ENCODE measurements at regions not wholly inside any gene's neighbourhood (a gene's known extent, or its start where the extent isn't known, plus 50 kb on each side); places are given as distances from the start of the nearest gene placed in this dataset.
"Not testable (repeated sequence)": the region's sequence is repeated elsewhere in the genome, so short reads cannot be mapped to it uniquely, and the experiment has no call there.

DNA sequence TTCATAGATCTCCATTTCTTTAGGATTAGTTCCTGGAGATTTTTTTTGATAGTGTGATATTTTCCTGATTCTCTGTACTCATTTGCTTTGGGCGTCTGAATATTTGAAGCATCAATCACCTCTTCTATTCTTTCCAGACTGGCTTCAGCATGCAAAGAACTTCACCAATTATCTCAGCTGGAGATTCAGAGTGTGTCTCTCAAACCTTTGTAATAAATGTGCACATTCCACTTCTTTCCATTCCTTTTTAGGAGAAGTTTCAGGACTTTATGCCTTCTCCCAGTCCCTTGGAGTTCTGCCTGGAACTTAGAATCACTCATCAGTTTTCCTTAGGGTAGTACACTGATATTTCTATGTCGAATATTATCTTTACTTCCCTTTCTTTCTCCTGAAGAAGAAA lies 334.8 kb downstream of the TEX13C start:
- Histone ChIP-seq H3K9ac (ENCODE audit: low read depth, low read length) (no peak overlapping the region), H3K4me1 (ENCODE audit: insufficient read depth, low read length) (no peaks in the 10 kb centered on the region), H3K9me3 (ENCODE audit: control insufficient read depth, insufficient read depth, low read length) (peaks cover 2% of the 10 kb centered on the region; the same call in 1 of the 2 replicates)

DNA sequence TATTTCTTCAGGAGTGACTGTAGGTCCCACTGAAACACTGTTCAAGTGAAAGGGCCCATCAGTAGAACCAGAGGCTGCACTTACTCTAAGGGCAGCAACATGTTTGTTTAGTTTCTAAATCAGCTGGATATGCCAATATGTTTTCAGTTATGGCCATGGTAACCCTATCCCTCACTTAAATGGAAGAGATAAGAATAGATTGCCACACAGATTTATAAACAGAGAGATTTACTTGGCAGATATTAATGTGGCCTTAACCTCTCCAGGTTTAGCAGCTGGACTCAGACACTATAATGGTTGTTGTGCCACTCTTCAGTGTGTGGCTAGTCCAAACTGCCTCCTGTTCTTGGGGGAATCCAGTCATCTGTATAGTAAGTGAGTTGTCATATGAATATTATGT lies 354.1 kb downstream of the TEX13C start:
- Histone ChIP-seq H3K9me3 (ENCODE audit: control insufficient read depth, insufficient read depth, low read length) (peaks cover 11% of the 10 kb centered on the region), H3K4me1 (ENCODE audit: insufficient read depth, low read length) (no peaks in the 10 kb centered on the region), H3K36me3 (ENCODE audit: insufficient read depth, low read length) (no peaks in the 10 kb centered on the region), H3K9ac (ENCODE audit: low read depth, low read length) (no peak overlapping the region)

More for the DNA sequence above, 334.8 kb downstream of the TEX13C start:
- no peaks in the 10 kb centered on the region for H3K36me3 ChIP-seq (ENCODE audit: insufficient read depth, low read length)

DNA sequence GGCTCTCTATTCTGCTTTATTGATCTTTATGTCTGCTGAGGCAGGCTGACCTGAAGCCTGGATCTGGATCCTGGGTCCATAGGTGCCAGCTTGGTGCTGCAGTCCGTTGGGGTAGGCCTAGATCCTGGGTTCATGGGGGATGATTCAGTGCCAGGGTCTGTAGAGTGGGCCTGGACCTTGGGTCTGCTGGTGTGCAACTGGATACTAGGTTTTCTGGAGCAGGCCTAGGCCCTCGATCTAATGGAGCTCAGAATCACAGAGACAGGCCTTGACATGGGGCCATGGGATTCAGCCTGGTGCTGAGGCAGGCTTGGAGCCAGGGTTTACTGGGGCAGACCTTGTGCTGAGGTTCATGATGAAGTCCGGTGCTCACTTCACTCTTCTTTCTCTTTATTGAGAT lies 358.6 kb downstream of the TEX13C start:
- no peaks in the 10 kb centered on the region for H3K36me3 ChIP-seq (ENCODE audit: insufficient read depth, low read length)
- H3K9me3 ChIP-seq (ENCODE audit: control insufficient read depth, insufficient read depth, low read length), result peaks cover 11% of the 10 kb centered on the region
- no peak overlapping the region for H3K9ac ChIP-seq (ENCODE audit: low read depth, low read length)
- H3K4me1 ChIP-seq (ENCODE audit: insufficient read depth, low read length), result no peaks in the 10 kb centered on the region

DNA sequence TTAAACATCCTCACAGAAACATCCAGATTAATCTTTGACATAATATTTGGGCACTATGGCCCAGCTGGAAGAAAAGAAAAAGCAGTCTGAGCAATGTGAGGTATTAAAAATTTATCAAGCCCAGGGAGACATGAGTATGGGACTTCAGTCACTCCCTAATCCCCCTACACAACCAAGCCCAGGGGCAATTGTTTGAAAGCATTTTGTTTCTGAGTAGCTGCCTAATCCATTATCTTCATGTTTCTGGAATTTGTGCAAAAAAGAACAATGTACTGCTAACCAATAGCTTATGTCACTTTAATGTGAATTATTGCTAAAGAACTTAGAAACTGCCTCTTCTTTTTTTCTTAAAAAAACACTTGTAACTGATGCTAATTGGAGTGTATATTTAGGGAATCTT lies 360.7 kb downstream of the TEX13C start:
- no peaks in the 10 kb centered on the region for H3K36me3 ChIP-seq (ENCODE audit: insufficient read depth, low read length)
- peaks cover 6% of the 10 kb centered on the region for H3K9me3 ChIP-seq (ENCODE audit: control insufficient read depth, insufficient read depth, low read length)
- H3K9ac ChIP-seq (ENCODE audit: low read depth, low read length), result no peak overlapping the region
- H3K4me1 ChIP-seq (ENCODE audit: insufficient read depth, low read length), result no peaks in the 10 kb centered on the region; the same call in 1 of the 2 replicates

DNA sequence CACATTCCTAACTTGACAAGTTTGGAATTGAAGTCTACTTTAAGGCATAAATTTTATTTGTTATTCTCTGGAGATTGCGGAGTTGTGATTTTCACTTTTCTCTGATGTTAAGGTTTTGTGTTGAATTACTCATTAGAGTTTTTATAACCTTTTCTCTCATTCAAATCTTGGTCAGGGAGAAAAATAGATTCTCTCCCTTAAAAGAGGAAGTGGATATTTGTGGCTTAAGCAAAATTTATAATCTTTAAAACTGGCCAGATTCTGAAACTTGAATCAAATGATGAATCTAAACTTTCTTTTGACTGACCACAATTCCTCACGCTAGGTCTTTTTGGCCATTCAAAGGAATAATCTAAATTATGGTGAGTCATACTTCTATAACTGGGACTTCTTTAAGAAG lies 361.4 kb downstream of the TEX13C start:
- Histone ChIP-seq H3K9me3 (ENCODE audit: control insufficient read depth, insufficient read depth, low read length) (peaks cover 6% of the 10 kb centered on the region), H3K4me1 (ENCODE audit: insufficient read depth, low read length) (no peaks in the 10 kb centered on the region; the same call in 1 of the 2 replicates), H3K36me3 (ENCODE audit: insufficient read depth, low read length) (no peaks in the 10 kb centered on the region), H3K9ac (ENCODE audit: low read depth, low read length) (no peak overlapping the region)

DNA sequence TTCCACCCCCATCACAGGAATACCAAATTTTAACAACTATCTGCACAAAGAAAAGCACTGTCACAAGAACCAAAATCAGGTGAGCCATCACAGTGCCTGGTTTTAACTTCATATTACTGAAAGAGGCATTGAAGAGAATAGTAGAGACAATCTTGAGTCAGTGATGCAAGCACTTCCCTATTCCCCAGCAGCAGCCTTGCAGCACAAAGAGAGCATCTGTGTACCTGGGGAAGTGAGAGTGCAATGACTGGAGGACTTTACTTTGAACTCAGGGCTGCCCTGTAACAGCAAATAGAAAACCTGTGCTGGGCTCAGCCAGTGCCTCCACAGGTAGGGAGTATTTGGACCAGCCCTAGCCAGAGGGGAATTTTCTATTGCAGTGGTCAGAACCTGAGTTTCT lies 361.8 kb downstream of the TEX13C start:
- Histone ChIP-seq H3K36me3 (ENCODE audit: insufficient read depth, low read length) (no peaks in the 10 kb centered on the region), H3K9ac (ENCODE audit: low read depth, low read length) (no peak overlapping the region), H3K9me3 (ENCODE audit: control insufficient read depth, insufficient read depth, low read length) (peaks cover 6% of the 10 kb centered on the region), H3K4me1 (ENCODE audit: insufficient read depth, low read length) (no peaks in the 10 kb centered on the region; the same call in 1 of the 2 replicates)

DNA sequence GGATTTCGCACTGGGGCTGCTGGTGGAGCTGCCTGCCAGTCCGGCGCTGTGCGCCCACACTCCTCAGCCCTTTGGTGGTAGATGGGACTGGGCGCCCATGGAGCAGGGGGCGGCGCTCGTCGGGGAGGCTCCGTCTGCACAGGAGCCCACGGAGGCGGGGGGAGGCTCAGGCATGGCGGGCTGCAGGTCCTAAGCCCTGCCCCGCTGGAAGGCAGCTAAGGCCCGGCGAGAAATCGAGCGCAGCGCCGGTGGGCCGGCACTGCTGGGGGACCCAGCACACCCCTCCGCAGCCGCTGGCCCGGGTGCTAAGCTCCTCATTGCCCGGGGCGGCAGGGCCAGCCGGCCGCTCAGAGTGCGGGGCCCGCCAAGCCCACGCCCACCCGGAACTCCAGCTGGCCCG lies 370.9 kb downstream of the TEX13C start:
- not testable (repeated sequence) for H3K9me3 ChIP-seq (ENCODE audit: control insufficient read depth, insufficient read depth, low read length); H3K4me1 ChIP-seq (ENCODE audit: insufficient read depth, low read length); H3K9ac ChIP-seq (ENCODE audit: low read depth, low read length); H3K36me3 ChIP-seq (ENCODE audit: insufficient read depth, low read length)

DNA sequence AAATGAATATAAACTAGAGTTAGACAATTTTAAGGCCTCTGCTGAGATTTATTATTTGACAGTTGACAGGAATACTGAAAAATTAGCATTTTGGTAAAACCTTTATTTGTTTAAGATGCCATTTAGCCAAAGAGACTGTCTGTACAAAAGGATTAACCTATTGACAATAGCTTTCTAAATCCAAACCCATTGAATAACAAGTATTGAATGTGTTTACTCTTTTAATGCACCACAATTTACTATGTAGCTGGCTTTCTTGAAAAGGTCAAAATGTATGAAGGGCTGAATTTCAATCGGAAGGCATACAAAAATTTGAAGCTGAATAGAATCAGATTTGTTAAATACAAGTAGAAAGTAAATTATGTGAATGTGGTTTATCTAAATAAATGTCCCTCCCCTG lies 374.5 kb downstream of the TEX13C start:
- Histone ChIP-seq H3K9ac (ENCODE audit: low read depth, low read length) (no peak overlapping the region), H3K9me3 (ENCODE audit: control insufficient read depth, insufficient read depth, low read length) (no peaks in the 10 kb centered on the region; the same call in 1 of the 2 replicates), H3K36me3 (ENCODE audit: insufficient read depth, low read length) (no peaks in the 10 kb centered on the region), H3K4me1 (ENCODE audit: insufficient read depth, low read length) (no peaks in the 10 kb centered on the region)

DNA sequence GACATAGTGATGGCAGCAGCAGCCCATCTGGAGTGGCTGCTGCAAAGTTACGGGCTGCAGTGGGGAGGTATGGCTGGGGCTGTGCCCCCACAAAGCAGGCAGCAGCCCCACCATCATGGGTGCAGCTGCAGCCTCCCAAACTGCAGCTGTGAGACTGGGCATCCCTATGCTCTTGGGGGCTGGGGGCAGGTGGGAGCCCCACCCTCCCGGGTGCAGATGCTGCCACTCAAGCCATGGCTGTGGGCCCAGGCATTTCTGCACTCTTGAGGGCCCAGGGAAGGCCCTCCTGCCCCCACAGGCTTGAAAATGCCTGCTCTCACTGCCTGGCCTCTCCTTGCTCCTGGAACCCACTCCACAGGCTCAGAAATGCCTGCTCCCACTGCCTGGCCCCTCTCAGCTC lies 389.4 kb downstream of the TEX13C start:
- Histone ChIP-seq H3K9ac (ENCODE audit: low read depth, low read length) (no peak overlapping the region), H3K9me3 (ENCODE audit: control insufficient read depth, insufficient read depth, low read length) (no peaks in the 10 kb centered on the region), H3K4me1 (ENCODE audit: insufficient read depth, low read length) (no peaks in the 10 kb centered on the region), H3K36me3 (ENCODE audit: insufficient read depth, low read length) (no peaks in the 10 kb centered on the region)

DNA sequence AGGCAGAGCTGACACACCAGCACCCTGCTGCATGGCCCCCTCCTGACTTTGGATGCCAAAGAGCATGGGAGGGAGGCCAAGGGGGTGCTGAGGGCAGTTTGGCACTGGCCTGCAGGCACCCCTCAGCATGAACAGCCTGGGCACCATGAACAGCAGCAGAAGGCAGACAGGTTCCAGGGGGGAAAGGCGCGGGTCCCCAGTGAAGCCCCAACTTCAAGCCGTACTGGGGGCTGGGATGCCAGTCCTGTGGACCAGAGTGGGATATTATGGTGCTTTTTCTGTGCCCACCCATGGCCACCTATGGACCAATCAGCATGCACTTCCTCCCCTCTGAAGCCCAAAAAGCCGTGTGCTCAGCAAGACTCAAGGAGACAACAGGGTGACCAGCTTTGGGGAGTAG lies 389.9 kb downstream of the TEX13C start:
- Histone ChIP-seq H3K9ac (ENCODE audit: low read depth, low read length) (no peak overlapping the region), H3K9me3 (ENCODE audit: control insufficient read depth, insufficient read depth, low read length) (no peaks in the 10 kb centered on the region), H3K36me3 (ENCODE audit: insufficient read depth, low read length) (no peaks in the 10 kb centered on the region), H3K4me1 (ENCODE audit: insufficient read depth, low read length) (no peaks in the 10 kb centered on the region)

DNA sequence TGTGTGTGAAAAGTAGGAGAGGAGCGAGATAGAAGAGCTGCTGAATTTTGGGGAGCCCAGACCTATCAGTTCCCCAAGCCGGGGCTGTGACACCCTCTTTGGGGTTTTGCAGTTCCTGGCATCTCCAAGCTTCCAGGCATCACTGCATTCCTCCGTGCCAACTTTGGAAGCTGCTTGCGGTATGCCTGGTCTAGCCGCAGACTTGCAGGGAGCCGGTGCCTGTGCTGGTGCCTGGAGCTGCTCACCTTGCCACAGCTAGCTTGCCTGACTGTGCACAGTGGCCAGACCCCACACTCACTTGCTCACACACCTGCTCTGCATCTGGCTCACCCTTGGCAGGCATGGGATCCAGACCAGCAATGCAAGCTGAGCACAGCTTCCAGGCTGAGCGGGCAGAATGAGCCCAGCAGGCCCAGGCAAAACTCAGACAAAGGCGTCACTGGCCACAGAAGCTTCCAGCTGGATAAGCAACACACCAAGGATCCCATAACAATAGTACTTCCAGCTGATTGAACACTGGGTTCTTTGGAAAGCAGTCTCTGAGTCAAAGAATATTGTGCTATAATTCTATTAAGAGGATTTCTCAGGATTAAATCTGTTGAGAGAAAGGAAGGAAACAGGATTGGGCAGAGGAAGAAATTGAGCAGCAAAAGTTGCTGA lies 390.9 kb downstream of the TEX13C start:
- H3K9me3 ChIP-seq (ENCODE audit: control insufficient read depth, insufficient read depth, low read length), result no peaks in the 10 kb centered on the region
- H3K4me1 ChIP-seq (ENCODE audit: insufficient read depth, low read length), result no peaks in the 10 kb centered on the region
- H3K36me3 ChIP-seq (ENCODE audit: insufficient read depth, low read length), result no peaks in the 10 kb centered on the region
- H3K9ac ChIP-seq (ENCODE audit: low read depth, low read length), result no peak overlapping the region

DNA sequence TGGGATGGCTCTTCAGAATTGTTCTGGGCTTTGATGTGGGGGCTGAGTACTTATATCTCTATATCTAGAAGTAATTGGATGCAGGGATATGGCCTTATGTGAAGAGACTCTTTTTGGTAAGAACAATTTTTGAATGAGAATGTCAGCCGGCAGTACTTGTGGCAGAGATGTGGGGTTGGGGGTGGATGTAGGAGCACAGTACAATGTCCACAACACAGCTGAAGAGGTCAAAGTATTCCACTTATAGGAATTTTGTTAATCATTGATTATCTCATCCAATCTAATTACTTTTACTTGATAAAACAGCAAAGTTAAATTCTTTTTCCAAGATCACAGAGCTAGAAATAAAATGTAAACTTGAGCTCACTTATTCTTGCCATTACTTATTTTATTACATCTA lies 391.4 kb downstream of the TEX13C start:
- Histone ChIP-seq H3K9me3 (ENCODE audit: control insufficient read depth, insufficient read depth, low read length) (no peaks in the 10 kb centered on the region), H3K4me1 (ENCODE audit: insufficient read depth, low read length) (no peaks in the 10 kb centered on the region), H3K36me3 (ENCODE audit: insufficient read depth, low read length) (no peaks in the 10 kb centered on the region), H3K9ac (ENCODE audit: low read depth, low read length) (no peak overlapping the region)

DNA sequence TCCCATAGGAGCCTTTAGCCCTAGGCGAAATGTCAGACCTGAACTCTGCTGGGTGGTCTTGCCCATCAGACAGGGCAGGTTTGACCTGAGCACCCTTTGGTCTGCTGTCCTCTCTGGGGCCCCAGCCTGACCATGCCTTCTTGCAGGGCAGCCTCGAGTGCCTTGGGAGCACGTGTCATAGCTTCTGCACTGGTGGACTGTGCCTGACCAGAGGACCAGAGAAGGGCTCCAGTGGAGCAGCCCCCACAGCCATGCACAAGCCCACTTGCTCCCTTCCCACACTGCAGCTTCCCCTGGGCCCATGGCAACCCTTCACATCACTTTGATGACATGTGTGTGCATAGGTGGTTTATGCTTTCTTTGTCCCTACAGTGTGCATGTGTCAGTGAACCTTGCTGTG lies 394.0 kb downstream of the TEX13C start:
- Histone ChIP-seq H3K9ac (ENCODE audit: low read depth, low read length) (no peak overlapping the region), H3K36me3 (ENCODE audit: insufficient read depth, low read length) (no peaks in the 10 kb centered on the region), H3K9me3 (ENCODE audit: control insufficient read depth, insufficient read depth, low read length) (no peaks in the 10 kb centered on the region), H3K4me1 (ENCODE audit: insufficient read depth, low read length) (no peaks in the 10 kb centered on the region)

DNA sequence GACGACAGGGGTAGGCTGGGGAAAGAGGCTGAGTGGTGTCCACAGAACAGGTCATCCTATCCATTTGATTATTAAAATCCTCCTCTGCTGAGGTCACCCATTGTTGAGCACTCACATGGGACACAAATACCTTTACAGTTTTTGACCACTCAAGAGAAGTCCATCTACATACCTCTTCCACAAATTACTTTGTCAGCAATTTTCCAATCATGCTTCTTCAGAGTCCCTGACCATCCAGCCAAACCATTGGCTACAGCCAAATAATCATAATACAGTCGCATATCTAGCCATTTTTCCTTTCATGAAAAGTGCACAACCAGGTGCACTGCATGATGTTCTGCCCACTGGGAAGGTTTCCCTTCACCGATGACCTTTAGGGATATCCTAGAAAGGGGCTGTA lies 407.4 kb downstream of the TEX13C start:
- H3K4me1 ChIP-seq (ENCODE audit: insufficient read depth, low read length), result no peaks in the 10 kb centered on the region

DNA sequence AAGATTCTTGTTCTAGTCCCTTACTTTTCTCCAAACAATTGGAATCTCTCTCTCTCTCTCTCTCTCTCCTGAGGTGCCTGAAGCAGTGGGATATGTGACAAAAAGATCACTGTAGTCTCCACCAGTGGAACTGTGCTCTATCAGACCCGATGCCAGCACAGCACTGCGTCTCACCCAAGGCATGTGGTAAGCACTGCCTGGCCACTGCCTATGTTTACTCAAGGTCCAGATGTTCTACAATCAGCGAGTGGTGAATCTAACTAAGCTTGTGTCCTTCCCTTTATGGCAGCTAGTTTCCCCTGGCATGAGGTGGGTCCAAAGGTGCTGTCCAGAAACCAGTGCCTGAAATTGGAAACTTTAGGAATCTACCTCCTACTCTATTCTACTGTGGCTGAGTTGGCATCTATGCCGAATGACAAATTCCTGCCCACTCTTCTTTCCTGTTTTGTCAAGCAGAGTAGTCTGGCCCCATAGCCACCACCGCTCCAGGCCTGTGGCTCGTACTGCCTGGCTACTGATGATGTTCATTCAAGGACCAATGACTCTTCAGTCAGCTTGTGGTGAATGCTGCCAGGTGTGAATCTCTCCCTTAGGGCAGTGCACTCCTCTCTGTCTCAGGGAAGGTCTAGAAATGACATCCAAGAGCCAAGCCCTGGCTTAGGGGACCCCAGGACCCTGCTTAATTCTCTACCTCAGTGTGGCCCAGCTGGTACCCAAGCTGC lies 416.5 kb downstream of the TEX13C start:
- no peaks in the 10 kb centered on the region for H3K36me3 ChIP-seq (ENCODE audit: insufficient read depth, low read length)
- H3K9me3 ChIP-seq (ENCODE audit: control insufficient read depth, insufficient read depth, low read length), result no peaks in the 10 kb centered on the region
- no peaks in the 10 kb centered on the region for H3K4me1 ChIP-seq (ENCODE audit: insufficient read depth, low read length)
- H3K9ac ChIP-seq (ENCODE audit: low read depth, low read length), result no peak overlapping the region

More for the DNA sequence above, 407.4 kb downstream of the TEX13C start:
- Histone ChIP-seq H3K9me3 (ENCODE audit: control insufficient read depth, insufficient read depth, low read length) (no peaks in the 10 kb centered on the region; the same call in 1 of the 2 replicates), H3K9ac (ENCODE audit: low read depth, low read length) (no peak overlapping the region), H3K36me3 (ENCODE audit: insufficient read depth, low read length) (no peaks in the 10 kb centered on the region)

Measured in ES-I3 (cell line).